Cerebellar nuclear complex (tissue), 1 donor: ENCODE measurements at regions not wholly inside any gene's neighbourhood (a gene's known extent, or its start where the extent isn't known, plus 50 kb on each side); places are given as distances from the start of the nearest gene placed in this dataset.
A peak's percentile ranks its signal among the peaks of the same experiment; 100 is the strongest.
"Not testable (repeated sequence)": the region's sequence is repeated elsewhere in the genome, so short reads cannot be mapped to it uniquely, and the experiment has no call there.

Source experiments
- DNase-seq, 2 experiments: peaks; one replicate each; lab custom pipeline; 2025; lab: John Stamatoyannopoulos, UW

GRCh38 chr5:88666761-88667495, 216.1 kb downstream of the MEF2C start:
- DNase-seq, result no peak

- no peak for DNase-seq
Observed at GRCh38 chr5:88665750-88666215, 217.2 kb downstream of the MEF2C start.

GRCh38 chr5:88664645-88665044, 218.3 kb downstream of the MEF2C start:
- no peak for DNase-seq

GRCh38 chr5:88663793-88664216, 219.2 kb downstream of the MEF2C start:
- no peak for DNase-seq

GRCh38 chr5:88662846-88663245, 220.1 kb downstream of the MEF2C start:
- no peak for DNase-seq

- DNase-seq, result no peak
Observed at GRCh38 chr5:88661806-88662207, 221.2 kb downstream of the MEF2C start.

GRCh38 chr5:88660947-88661805, 221.8 kb downstream of the MEF2C start:
- DNase-seq, result peak; percentile 65 to 76

- DNase-seq, result no peak
Observed at GRCh38 chr5:88660264-88660946, 222.6 kb downstream of the MEF2C start.

- DNase-seq, result peak in 1 of 2 experiments; percentile 12
Observed at GRCh38 chr5:88659529-88660263, 223.3 kb downstream of the MEF2C start.

GRCh38 chr5:88658886-88659285, 224.1 kb downstream of the MEF2C start:
- no peak for DNase-seq

- DNase-seq, result no peak
Observed at GRCh38 chr5:88657906-88658775, 224.8 kb downstream of the MEF2C start.

- no peak for DNase-seq
Observed at GRCh38 chr5:88657136-88657535, 225.8 kb downstream of the MEF2C start.

- no peak for DNase-seq
Observed at GRCh38 chr5:88656221-88656950, 226.6 kb downstream of the MEF2C start.

- DNase-seq, result no peak
Observed at GRCh38 chr5:88653471-88653870, 229.5 kb downstream of the MEF2C start.

GRCh38 chr5:88647901-88648300, 235.1 kb downstream of the MEF2C start:
- no peak for DNase-seq

GRCh38 chr5:88646866-88647265, 236.1 kb downstream of the MEF2C start:
- no peak for DNase-seq

- no peak for DNase-seq
Observed at GRCh38 chr5:88644676-88645075, 238.3 kb downstream of the MEF2C start.

GRCh38 chr5:88643315-88643714, 239.7 kb downstream of the MEF2C start:
- no peak for DNase-seq

GRCh38 chr5:88634014-88634413, 249.0 kb downstream of the MEF2C start:
- DNase-seq, result no peak

GRCh38 chr5:88622890-88623289, 260.1 kb downstream of the MEF2C start:
- not testable (repeated sequence) for DNase-seq
